GM23248 (cell line): ENCODE measurements at regions not wholly inside any gene's neighbourhood (a gene's known extent, or its start where the extent isn't known, plus 50 kb on each side); places are given as distances from the start of the nearest gene placed in this dataset.

ENCODE experiments used
- EZH2 ChIP-seq: fragments of 200-600 bp; sonication (generic); IDR thresholded peaks from 2 replicates; pipeline ENCODE4 v1.6.1; 2018; ENCODE audit warnings: antibody characterized with exemption, mild to moderate bottlenecking; ENCODE audit not compliant: insufficient read depth, poor library complexity, severe bottlenecking
- EZH2phosphoT487 ChIP-seq: fragments of 200-600 bp; sonication (generic); IDR thresholded peaks from 2 replicates; pipeline ENCODE4 v1.6.1; 2018; ENCODE audit warnings: antibody characterized with exemption, moderate library complexity, mild to moderate bottlenecking, low read depth; ENCODE audit not compliant: insufficient read depth

DNA sequence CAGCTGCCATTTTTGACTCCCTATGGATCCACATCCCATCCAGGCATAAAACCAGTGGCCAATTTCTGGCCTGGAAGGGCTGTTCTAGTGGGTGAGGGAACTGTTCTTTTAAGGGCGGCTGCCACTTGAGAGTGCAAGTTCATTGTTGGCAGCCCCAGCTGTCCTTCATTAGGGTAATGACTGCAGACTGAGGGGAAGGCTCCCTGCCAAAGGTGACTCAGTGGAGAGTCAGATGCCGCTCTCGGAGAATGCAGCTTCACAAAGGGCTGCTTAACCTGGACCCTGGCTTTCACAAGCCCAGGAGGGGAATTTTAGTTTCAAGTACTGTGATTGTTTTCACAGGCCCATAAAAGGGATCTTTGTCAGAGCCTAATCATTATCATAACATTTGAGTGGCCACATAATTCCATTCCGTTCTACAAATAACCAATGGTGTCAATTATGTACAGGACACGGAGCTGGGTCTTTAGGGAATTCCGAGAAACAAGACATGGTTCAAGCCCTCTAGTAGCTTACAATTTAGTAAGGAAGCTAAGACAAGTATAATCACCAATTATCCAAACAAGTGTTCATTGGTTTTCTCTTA, 235.7 kb downstream of the CDCA7 start:
- TF ChIP-seq EZH2phosphoT487 (no peak), EZH2 (no peak)
